ENCODE measurements at regions not wholly inside any gene's neighbourhood (a gene's known extent, or its start where the extent isn't known, plus 50 kb on each side); places are given as distances from the start of the nearest gene placed in this dataset.

- DNase-seq: no peak
Observed at GRCh38 chr4:67106861-67107460, 438.3 kb downstream of the CENPC start.

GRCh38 chr4:67104145-67104544 is 441.2 kb downstream of the CENPC start:
- DNase-seq: no peak

- DNase-seq: no peak
Observed at GRCh38 chr4:67103001-67103747, 442.1 kb downstream of the CENPC start.

- no peak for DNase-seq
Observed at GRCh38 chr4:67101612-67102011, 443.7 kb downstream of the CENPC start.

GRCh38 chr4:67092351-67092750 is 453.0 kb downstream of the CENPC start:
- DNase-seq: no peak

GRCh38 chr4:67091673-67092072 is 453.6 kb downstream of the CENPC start:
- no peak for DNase-seq

- peak in 1 of 2 donors; percentile 27 for DNase-seq
Observed at GRCh38 chr4:67087897-67088296, 457.4 kb downstream of the CENPC start.

GRCh38 chr4:67084783-67085182 is 460.5 kb downstream of the CENPC start:
- no peak for DNase-seq

- no peak for DNase-seq
Observed at GRCh38 chr4:67083496-67083895, 461.8 kb downstream of the CENPC start.

GRCh38 chr4:67082746-67083145 is 462.6 kb downstream of the CENPC start:
- no peak for DNase-seq

- DNase-seq: no peak
Observed at GRCh38 chr4:67080046-67080557, 465.2 kb downstream of the CENPC start.

- DNase-seq: no peak
Observed at GRCh38 chr4:67071641-67072040, 473.7 kb downstream of the CENPC start.

- no peak for DNase-seq
Observed at GRCh38 chr4:67055319-67055718, 490.0 kb downstream of the CENPC start.

- DNase-seq: no peak
Observed at GRCh38 chr4:67054896-67055295, 490.4 kb downstream of the CENPC start.

GRCh38 chr4:67052814-67053675 is 492.3 kb downstream of the CENPC start:
- DNase-seq: no peak

- no peak for DNase-seq
Observed at GRCh38 chr4:67051000-67051789, 494.1 kb downstream of the CENPC start.

- DNase-seq: no peak
Observed at GRCh38 chr4:67049446-67049845, 495.9 kb downstream of the CENPC start.

- no peak for DNase-seq
Observed at GRCh38 chr4:67048530-67048929, 496.8 kb downstream of the CENPC start.

- no peak for DNase-seq
Observed at GRCh38 chr4:67040315-67040714, 505.0 kb downstream of the CENPC start.

- no peak for DNase-seq
Observed at GRCh38 chr4:67038228-67038566, 507.1 kb downstream of the CENPC start.

GRCh38 chr4:67037504-67038227 is 507.6 kb downstream of the CENPC start:
- no peak for DNase-seq

- no peak for DNase-seq
Observed at GRCh38 chr4:67036791-67037190, 508.5 kb downstream of the CENPC start.
